GM12874 (cell line): ENCODE measurements at regions not wholly inside any gene's neighbourhood (a gene's known extent, or its start where the extent isn't known, plus 50 kb on each side); places are given as distances from the start of the nearest gene placed in this dataset.

ENCODE experiments used
- TF ChIP-seq, protein P1 (sequence below): IDR thresholded peaks from 2 replicates; pipeline ENCODE4 v1.5.1; 2011; ENCODE audit warnings: low read depth, mild to moderate bottlenecking, control low read depth, low read length, moderate library complexity; ENCODE audit not compliant: insufficient read depth

DNA sequence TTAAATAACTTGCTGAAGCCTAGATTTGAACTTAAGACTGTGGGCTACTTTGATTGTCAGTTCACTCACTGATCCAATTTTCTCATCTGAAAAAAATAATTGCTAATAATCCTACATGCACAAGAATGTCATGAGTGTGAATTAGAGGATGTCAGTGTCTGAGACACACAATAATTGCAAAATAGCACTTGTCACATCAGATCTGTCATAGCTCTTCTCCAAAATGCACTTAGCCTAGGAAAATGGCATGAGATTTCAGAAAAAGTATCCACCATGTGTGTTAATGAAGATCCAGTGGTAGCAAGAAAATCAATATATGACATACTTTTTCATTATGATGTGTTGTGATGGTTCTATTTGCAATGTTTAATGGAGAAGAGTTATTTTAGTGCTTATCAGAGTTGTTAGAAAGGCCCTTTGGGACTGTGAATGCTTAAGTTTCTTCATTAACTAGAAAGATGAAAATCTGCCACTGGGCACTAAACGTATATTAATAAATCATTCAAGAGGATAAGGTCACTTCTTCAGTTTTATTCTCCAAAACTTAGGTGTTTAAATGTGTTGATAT is 786.2 kb downstream of the C6orf118 start:
- TF ChIP-seq, protein P1, sequence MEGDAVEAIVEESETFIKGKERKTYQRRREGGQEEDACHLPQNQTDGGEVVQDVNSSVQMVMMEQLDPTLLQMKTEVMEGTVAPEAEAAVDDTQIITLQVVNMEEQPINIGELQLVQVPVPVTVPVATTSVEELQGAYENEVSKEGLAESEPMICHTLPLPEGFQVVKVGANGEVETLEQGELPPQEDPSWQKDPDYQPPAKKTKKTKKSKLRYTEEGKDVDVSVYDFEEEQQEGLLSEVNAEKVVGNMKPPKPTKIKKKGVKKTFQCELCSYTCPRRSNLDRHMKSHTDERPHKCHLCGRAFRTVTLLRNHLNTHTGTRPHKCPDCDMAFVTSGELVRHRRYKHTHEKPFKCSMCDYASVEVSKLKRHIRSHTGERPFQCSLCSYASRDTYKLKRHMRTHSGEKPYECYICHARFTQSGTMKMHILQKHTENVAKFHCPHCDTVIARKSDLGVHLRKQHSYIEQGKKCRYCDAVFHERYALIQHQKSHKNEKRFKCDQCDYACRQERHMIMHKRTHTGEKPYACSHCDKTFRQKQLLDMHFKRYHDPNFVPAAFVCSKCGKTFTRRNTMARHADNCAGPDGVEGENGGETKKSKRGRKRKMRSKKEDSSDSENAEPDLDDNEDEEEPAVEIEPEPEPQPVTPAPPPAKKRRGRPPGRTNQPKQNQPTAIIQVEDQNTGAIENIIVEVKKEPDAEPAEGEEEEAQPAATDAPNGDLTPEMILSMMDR = no peak

DNA sequence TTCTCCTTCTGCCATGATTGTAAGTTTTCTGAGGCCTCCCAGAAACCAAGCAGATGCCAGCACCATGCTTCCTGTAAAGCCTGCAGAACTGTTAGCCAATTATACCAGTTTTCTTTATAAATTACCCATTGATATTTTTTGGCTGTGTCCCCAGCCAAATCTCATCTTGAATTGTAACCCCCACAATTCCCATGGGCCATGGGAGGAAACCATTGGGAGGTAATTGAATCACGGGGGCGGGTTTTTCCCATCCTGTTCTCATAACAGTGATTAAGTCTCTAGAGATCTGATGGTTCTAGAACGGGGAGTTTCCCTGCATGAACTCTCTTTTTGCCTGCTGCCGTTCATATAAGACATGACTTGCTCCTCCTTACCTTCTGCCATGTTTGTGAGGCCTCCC is 788.5 kb downstream of the C6orf118 start:
- TF ChIP-seq, protein P1 = no peak

DNA sequence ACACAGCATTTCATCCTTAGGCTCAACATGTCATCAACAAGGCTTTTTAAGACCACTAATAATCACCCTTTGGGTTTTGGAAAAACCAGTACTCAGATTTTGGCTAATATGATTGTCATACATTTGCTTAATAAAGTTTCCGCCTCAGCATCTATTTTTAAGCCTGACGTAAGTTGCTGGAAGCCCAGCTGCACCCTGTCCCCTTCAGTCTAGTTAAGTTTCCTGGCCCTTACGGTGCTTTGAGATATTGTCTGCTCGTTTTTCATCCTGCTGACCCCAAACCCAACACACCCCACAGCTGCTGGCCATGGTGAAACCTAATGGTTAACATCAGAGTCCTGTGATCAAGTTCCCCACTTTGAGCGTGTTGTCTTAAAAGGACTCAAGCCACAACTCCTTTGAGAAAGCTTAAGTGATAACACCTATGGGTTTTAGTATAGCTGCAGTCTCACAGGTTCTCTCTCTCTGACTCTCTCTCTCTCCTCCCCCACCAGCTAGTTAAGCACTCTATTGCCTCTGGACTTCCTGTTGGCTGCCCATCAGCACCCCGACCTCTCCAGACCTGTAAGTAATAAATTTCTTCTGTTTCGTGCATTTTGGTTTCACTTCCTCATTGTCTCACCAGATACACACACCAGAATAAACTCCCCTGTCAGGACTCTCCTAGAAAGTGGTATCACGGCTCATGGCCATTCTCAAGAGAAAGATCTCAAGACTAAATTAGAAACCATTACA is 802.0 kb downstream of the C6orf118 start:
- TF ChIP-seq, protein P1 = no peak

DNA sequence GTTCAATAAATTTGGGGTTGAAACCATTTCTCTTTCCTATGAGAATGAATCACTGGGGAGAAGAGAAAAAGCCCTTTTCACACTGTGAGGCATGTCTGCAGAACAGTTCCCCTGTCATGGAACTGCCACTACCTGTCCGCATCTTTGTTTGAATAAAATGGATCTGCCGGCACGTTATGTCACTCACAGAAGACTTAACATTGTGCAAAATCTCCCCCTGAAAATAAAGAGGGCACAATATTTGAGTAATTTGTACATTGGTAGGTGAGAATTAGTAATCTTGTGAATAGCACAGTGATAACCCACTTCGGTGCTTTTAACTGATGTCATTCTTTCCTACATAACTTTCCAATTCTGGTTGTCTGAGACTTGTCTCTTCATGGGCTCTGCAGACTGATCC is 804.0 kb downstream of the C6orf118 start:
- TF ChIP-seq, protein P1 = no peak

DNA sequence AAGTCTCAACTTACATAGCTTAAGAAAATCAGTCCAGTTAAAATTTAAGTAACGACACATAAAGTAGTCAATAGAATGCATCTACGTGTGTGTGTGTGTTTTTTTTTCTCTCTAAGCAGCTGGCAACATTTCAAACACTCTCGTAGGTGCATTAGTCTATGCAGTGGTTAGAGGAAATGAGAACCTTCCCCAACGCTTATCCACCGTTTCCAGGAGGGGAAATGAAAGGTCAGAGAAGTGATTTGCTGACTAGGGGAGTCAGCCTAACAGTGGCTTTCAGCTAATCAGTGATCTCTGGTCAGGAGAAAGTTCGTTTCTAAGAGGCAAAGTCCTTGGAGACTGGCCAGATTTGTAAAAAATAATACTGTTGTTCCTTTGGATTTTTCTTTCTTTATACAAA is 806.6 kb downstream of the C6orf118 start:
- TF ChIP-seq, protein P1 = no peak

DNA sequence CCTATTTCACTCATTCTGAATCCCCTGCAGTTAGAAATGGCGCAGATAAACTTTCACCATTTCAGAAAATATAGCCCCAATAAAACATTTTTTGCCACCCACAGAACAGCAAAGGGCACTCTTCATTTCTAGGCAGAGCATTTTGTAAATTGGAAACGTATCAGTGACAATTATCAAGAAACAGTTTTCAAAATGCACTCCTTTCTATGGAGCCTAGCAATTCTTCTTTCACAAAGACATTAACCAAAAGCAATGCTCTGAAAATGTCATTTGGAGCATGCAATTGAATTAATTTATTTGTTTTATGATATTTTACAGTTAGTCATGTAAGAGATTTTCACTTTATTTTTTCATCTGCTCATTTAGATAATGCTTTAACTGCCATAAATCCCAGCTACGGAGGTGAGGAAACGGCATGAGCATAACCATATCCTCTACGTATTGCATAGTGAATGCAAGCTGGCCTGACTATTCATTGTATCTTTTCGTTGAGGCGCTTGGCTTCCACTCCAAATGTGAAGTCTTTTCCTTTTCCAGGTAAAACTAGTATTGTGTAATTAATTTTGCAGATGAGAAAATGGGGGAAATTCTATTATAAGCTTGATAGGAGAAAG is 813.4 kb downstream of the C6orf118 start:
- TF ChIP-seq, protein P1 = no peak

DNA sequence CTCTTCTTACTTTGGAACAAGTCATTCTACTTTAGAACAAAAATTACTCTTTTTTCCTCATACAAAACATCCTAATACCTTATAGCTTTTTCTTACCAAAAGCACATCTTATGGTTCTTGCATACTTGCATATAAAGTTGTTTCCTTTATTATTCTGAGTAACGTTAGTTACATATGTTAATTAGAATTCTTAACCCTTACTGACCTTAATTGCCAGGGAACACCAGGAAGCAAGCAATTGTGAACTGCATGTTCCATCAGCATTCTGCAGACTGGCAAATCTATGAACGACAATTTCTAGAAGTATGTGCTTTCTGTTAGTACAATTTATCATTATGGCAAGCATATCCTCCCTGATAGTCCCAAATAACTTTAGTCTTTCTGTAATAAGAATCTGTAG is 831.0 kb downstream of the C6orf118 start:
- TF ChIP-seq, protein P1 = no peak
